Gastroesophageal sphincter (tissue), 3 donors: ENCODE measurements at regions not wholly inside any gene's neighbourhood (a gene's known extent, or its start where the extent isn't known, plus 50 kb on each side); places are given as distances from the start of the nearest gene placed in this dataset.

Source experiments
- POLR2A ChIP-seq, 2 donors: fragments of 450-650 bp; IDR thresholded peaks; one replicate each; pipeline ENCODE4 v1.6.1; 2017; ENCODE audit warnings: antibody characterized with exemption in 2 of 2, mild to moderate bottlenecking in 2 of 2, moderate library complexity in 1 of 2
- TF ChIP-seq, protein P1 (sequence below), 4 experiments: fragments of 200-600 bp in 2 of 4; fragments of 450-650 bp in 2 of 4; sonication (generic) in 1 of 4; IDR thresholded peaks; one replicate each; pipeline ENCODE4 v1.5.1; 2017 to 2019; ENCODE audit warnings: antibody characterized with exemption in 4 of 4, mild to moderate bottlenecking in 2 of 4, moderate library complexity in 2 of 4

- TF ChIP-seq, protein P1, sequence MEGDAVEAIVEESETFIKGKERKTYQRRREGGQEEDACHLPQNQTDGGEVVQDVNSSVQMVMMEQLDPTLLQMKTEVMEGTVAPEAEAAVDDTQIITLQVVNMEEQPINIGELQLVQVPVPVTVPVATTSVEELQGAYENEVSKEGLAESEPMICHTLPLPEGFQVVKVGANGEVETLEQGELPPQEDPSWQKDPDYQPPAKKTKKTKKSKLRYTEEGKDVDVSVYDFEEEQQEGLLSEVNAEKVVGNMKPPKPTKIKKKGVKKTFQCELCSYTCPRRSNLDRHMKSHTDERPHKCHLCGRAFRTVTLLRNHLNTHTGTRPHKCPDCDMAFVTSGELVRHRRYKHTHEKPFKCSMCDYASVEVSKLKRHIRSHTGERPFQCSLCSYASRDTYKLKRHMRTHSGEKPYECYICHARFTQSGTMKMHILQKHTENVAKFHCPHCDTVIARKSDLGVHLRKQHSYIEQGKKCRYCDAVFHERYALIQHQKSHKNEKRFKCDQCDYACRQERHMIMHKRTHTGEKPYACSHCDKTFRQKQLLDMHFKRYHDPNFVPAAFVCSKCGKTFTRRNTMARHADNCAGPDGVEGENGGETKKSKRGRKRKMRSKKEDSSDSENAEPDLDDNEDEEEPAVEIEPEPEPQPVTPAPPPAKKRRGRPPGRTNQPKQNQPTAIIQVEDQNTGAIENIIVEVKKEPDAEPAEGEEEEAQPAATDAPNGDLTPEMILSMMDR (IDR thresholded peaks at IDR 0.05), result no peak
- no peak for TF ChIP-seq POLR2A (IDR thresholded peaks at IDR 0.05)
Measured at GRCh38 chr3:18830087-18830486, 318.2 kb upstream of the KCNH8 start.
